ENCODE measurements at regions not wholly inside any gene's neighbourhood (a gene's known extent, or its start where the extent isn't known, plus 50 kb on each side); places are given as distances from the start of the nearest gene placed in this dataset.

GRCh38 chr18:73880387-73880786 lies 267.2 kb downstream of the FBXO15 start:
- H3K4me3 Mint-ChIP-seq: no peak overlapping the region
- H3K4me1 Mint-ChIP-seq: no peaks in the 10 kb centered on the region
- no peaks in the 10 kb centered on the region for H3K9me3 Mint-ChIP-seq
- TF ChIP-seq CTCF (IDR thresholded peaks at IDR 0.05; ENCODE audit: unreplicated experiment in 3 of 3): no peak
- H3K36me3 Mint-ChIP-seq (ENCODE audit: low read depth): no peaks in the 10 kb centered on the region
- no peaks in the 10 kb centered on the region for H3K27me3 Mint-ChIP-seq (ENCODE audit: low read depth)
- H3K27ac Mint-ChIP-seq: no peak overlapping the region

GRCh38 chr18:73879766-73880165 lies 267.9 kb downstream of the FBXO15 start:
- no peak for TF ChIP-seq CTCF (IDR thresholded peaks at IDR 0.05; ENCODE audit: unreplicated experiment in 3 of 3)
- H3K4me3 Mint-ChIP-seq: no peak overlapping the region
- H3K4me1 Mint-ChIP-seq: no peaks in the 10 kb centered on the region
- no peaks in the 10 kb centered on the region for H3K9me3 Mint-ChIP-seq
- H3K36me3 Mint-ChIP-seq (ENCODE audit: low read depth): no peaks in the 10 kb centered on the region
- H3K27me3 Mint-ChIP-seq (ENCODE audit: low read depth): no peaks in the 10 kb centered on the region
- H3K27ac Mint-ChIP-seq: no peak overlapping the region

GRCh38 chr18:73879328-73879727 lies 268.3 kb downstream of the FBXO15 start:
- H3K27me3 Mint-ChIP-seq (ENCODE audit: low read depth): no peaks in the 10 kb centered on the region
- H3K27ac Mint-ChIP-seq: no peak overlapping the region
- no peak overlapping the region for H3K4me3 Mint-ChIP-seq
- no peaks in the 10 kb centered on the region for H3K4me1 Mint-ChIP-seq
- no peaks in the 10 kb centered on the region for H3K36me3 Mint-ChIP-seq (ENCODE audit: low read depth)
- no peak for TF ChIP-seq CTCF (IDR thresholded peaks at IDR 0.05; ENCODE audit: unreplicated experiment in 3 of 3)
- H3K9me3 Mint-ChIP-seq: no peaks in the 10 kb centered on the region

- no peaks in the 10 kb centered on the region for H3K4me1 Mint-ChIP-seq
- H3K9me3 Mint-ChIP-seq: no peaks in the 10 kb centered on the region
- no peak for TF ChIP-seq CTCF (IDR thresholded peaks at IDR 0.05; ENCODE audit: unreplicated experiment in 3 of 3)
- H3K27ac Mint-ChIP-seq: no peak overlapping the region
- H3K4me3 Mint-ChIP-seq: no peak overlapping the region
- no peaks in the 10 kb centered on the region for H3K36me3 Mint-ChIP-seq (ENCODE audit: low read depth)
- peaks cover 5% of the 10 kb centered on the region for H3K27me3 Mint-ChIP-seq (ENCODE audit: low read depth)
Observed at GRCh38 chr18:73869182-73869581, 278.5 kb downstream of the FBXO15 start.

- Mint-ChIP-seq H3K4me1 (no peaks in the 10 kb centered on the region), H3K9me3 (no peaks in the 10 kb centered on the region), H3K27me3 (ENCODE audit: low read depth) (peaks cover 7% of the 10 kb centered on the region), H3K4me3 (no peak overlapping the region), H3K27ac (no peak overlapping the region), H3K36me3 (ENCODE audit: low read depth) (no peaks in the 10 kb centered on the region)
- TF ChIP-seq CTCF (IDR thresholded peaks at IDR 0.05; ENCODE audit: unreplicated experiment in 3 of 3): no peak
Observed at GRCh38 chr18:73861771-73862170, 285.9 kb downstream of the FBXO15 start.

GRCh38 chr18:73859837-73860397 lies 287.7 kb downstream of the FBXO15 start:
- no peak overlapping the region for H3K4me3 Mint-ChIP-seq

More at GRCh38 chr18:73859837-73860397, 287.7 kb downstream of the FBXO15 start:
- H3K27me3 Mint-ChIP-seq (ENCODE audit: low read depth): peaks cover 7% of the 10 kb centered on the region
- no peaks in the 10 kb centered on the region for H3K36me3 Mint-ChIP-seq (ENCODE audit: low read depth)
- H3K4me1 Mint-ChIP-seq: no peaks in the 10 kb centered on the region
- no peaks in the 10 kb centered on the region for H3K9me3 Mint-ChIP-seq
- no peak overlapping the region for H3K27ac Mint-ChIP-seq
- TF ChIP-seq CTCF (IDR thresholded peaks at IDR 0.05; ENCODE audit: unreplicated experiment in 3 of 3): no peak

Data from nephron (organoid).